ENCODE measurements at regions not wholly inside any gene's neighbourhood (a gene's known extent, or its start where the extent isn't known, plus 50 kb on each side); places are given as distances from the start of the nearest gene placed in this dataset.

DNA sequence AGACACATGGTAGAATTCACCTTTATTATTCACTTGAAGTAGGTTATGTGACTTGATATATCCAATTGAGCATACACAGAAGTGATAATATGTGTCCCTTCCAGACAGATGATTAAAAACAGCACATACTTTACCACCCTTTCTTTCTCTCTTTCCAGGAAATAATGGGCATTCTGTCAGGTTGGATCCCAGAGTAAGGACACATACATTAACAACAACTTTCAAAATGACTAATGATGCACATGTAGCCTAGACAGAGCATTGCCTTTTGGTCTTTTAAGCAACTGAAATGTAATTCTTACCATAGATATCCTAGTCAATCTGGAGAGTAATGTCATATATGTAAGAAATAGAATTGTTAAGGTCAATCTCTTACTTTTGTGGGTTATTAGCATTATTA lies 1748.7 kb downstream of the EFNA5 start:
- TF ChIP-seq, protein P1, sequence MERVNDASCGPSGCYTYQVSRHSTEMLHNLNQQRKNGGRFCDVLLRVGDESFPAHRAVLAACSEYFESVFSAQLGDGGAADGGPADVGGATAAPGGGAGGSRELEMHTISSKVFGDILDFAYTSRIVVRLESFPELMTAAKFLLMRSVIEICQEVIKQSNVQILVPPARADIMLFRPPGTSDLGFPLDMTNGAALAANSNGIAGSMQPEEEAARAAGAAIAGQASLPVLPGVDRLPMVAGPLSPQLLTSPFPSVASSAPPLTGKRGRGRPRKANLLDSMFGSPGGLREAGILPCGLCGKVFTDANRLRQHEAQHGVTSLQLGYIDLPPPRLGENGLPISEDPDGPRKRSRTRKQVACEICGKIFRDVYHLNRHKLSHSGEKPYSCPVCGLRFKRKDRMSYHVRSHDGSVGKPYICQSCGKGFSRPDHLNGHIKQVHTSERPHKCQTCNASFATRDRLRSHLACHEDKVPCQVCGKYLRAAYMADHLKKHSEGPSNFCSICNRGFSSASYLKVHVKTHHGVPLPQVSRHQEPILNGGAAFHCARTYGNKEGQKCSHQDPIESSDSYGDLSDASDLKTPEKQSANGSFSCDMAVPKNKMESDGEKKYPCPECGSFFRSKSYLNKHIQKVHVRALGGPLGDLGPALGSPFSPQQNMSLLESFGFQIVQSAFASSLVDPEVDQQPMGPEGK (tag by site-specific recombination; IDR thresholded peaks at IDR 0.05) = no peak
- TF ChIP-seq MYNN (tag by site-specific recombination; IDR thresholded peaks at IDR 0.05; ENCODE audit: borderline replicate concordance) = no peak
- TF ChIP-seq ZNF341 (tag by site-specific recombination; IDR thresholded peaks at IDR 0.05; ENCODE audit: low read depth) = no peak
- TF ChIP-seq, protein P2, sequence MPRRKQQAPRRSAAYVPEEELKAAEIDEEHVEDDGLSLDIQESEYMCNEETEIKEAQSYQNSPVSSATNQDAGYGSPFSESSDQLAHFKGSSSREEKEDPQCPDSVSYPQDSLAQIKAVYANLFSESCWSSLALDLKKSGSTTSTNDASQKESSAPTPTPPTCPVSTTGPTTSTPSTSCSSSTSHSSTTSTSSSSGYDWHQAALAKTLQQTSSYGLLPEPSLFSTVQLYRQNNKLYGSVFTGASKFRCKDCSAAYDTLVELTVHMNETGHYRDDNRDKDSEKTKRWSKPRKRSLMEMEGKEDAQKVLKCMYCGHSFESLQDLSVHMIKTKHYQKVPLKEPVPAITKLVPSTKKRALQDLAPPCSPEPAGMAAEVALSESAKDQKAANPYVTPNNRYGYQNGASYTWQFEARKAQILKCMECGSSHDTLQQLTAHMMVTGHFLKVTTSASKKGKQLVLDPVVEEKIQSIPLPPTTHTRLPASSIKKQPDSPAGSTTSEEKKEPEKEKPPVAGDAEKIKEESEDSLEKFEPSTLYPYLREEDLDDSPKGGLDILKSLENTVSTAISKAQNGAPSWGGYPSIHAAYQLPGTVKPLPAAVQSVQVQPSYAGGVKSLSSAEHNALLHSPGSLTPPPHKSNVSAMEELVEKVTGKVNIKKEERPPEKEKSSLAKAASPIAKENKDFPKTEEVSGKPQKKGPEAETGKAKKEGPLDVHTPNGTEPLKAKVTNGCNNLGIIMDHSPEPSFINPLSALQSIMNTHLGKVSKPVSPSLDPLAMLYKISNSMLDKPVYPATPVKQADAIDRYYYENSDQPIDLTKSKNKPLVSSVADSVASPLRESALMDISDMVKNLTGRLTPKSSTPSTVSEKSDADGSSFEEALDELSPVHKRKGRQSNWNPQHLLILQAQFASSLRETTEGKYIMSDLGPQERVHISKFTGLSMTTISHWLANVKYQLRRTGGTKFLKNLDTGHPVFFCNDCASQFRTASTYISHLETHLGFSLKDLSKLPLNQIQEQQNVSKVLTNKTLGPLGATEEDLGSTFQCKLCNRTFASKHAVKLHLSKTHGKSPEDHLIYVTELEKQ (tag by site-specific recombination; IDR thresholded peaks at IDR 0.05; ENCODE audit: borderline replicate concordance) = no peak
- no peak for TF ChIP-seq ZNF76 (tag by site-specific recombination; IDR thresholded peaks at IDR 0.05; ENCODE audit: borderline replicate concordance, low read depth)
- TF ChIP-seq TCF7L2 (IDR thresholded peaks at IDR 0.05; ENCODE audit: borderline replicate concordance, low read depth, low read length) = no peak
- TF ChIP-seq, protein P3, sequence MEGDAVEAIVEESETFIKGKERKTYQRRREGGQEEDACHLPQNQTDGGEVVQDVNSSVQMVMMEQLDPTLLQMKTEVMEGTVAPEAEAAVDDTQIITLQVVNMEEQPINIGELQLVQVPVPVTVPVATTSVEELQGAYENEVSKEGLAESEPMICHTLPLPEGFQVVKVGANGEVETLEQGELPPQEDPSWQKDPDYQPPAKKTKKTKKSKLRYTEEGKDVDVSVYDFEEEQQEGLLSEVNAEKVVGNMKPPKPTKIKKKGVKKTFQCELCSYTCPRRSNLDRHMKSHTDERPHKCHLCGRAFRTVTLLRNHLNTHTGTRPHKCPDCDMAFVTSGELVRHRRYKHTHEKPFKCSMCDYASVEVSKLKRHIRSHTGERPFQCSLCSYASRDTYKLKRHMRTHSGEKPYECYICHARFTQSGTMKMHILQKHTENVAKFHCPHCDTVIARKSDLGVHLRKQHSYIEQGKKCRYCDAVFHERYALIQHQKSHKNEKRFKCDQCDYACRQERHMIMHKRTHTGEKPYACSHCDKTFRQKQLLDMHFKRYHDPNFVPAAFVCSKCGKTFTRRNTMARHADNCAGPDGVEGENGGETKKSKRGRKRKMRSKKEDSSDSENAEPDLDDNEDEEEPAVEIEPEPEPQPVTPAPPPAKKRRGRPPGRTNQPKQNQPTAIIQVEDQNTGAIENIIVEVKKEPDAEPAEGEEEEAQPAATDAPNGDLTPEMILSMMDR (tag by site-specific recombination; IDR thresholded peaks at IDR 0.05) = no peak
- TF ChIP-seq ZNF560 (tag by site-specific recombination; IDR thresholded peaks at IDR 0.05; ENCODE audit: borderline replicate concordance) = no peak

Data from HEK293 (cell line).